SHP77 treated with DMSO at 0.1 percent for 48 hours (cell line): ENCODE measurements at regions not wholly inside any gene's neighbourhood (a gene's known extent, or its start where the extent isn't known, plus 50 kb on each side); places are given as distances from the start of the nearest gene placed in this dataset.

Experiments used
- DNase-seq: peaks from one replicate; lab custom pipeline; 2025; lab: John Stamatoyannopoulos, UW

DNA sequence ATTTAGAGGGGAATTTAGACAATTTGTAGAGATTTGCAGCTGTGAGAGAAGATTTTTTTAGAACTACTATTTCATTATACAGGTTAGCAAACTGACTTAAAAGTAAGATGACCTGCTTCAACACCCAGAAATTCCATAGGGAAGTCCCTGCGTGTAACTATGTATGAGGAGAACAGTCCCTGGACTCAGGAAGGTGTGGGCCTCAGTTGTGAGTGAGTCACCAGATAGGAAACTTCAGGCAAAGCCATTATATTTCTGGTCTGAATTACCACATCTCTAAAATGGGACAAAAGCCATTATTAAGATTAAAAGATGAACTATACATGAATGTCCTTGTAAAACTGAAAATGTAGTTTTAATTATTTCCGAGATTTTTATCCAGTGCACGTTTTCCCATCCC, 488.3 kb upstream of the GOLIM4 start:
- DNase-seq = no peak

DNA sequence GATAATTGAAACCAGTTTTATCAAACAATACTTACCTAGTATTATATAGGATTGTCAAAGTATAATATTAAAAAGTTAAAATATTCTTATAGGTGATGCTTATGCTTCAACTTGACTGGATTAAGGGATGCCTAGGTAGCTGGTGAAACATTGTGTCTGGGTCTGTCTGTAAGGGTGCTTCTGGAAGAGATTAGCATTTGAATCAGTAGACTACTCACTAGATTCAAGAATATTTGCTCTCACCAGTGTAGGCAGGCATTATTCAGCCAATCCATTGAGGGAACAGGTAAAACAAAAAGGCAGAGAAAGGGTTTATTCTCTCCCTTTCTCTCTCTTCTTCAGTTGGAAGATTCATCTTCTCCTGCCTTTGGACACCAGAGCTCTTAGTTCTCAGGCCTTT, 486.8 kb upstream of the GOLIM4 start:
- no peak for DNase-seq

DNA sequence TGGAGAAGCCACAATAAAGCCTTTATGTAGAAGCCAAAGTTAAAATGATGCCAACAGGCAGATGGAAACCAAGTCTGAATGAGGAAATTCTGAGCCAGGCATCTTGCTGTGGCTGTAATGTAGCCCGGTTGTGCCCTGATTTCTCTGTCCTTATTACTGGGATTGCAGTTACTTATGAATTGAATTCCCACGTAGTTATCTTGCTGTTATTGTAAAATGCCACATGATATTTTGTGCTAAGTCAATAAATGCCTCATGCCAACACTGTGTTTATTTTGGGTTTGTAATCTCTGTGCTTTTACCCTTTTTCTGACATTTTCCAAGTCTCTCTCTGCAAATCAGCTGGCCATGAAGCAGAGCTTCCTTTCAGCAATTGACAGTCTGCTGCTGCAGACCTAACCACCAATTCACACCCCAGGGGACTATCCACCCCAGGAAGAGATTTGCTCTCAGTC, 486.1 kb upstream of the GOLIM4 start:
- DNase-seq = no peak

DNA sequence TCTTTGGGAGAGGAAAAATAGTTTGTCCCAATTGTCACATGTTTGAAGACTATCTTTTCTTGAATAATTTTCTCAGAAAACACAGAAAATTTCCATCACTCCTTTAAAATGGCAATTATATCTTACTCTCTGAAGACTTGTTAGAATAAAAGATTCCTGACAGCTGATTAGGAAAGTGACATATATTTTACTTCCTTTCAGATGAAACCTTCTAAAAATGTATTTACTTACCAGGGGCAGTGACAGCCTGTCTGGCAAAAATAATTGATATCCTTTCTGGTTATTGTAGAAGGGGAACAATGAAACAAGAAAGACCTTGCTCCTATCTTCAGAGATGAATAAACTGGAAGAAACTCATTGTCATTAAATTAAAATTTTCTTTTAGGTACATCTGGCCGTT, 483.3 kb upstream of the GOLIM4 start:
- DNase-seq = no peak

DNA sequence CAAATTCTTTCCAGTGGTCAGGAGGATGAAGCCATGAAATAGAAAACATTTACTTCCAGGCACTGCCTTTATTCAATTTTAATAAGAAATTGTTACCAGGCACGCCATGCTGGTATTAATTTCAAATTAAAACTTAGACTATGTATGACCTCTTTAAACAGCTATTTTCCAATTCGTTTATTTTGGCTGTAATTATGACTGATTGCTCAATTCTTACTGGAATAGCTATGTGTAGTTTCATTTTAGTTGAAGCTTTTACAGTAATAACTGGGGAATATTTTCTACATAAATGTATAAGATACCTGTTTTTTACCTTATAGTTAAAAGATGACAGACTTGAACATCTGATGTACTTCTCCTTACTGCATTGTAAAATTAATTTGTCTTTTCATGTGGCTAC, 480.0 kb upstream of the GOLIM4 start:
- no peak for DNase-seq

DNA sequence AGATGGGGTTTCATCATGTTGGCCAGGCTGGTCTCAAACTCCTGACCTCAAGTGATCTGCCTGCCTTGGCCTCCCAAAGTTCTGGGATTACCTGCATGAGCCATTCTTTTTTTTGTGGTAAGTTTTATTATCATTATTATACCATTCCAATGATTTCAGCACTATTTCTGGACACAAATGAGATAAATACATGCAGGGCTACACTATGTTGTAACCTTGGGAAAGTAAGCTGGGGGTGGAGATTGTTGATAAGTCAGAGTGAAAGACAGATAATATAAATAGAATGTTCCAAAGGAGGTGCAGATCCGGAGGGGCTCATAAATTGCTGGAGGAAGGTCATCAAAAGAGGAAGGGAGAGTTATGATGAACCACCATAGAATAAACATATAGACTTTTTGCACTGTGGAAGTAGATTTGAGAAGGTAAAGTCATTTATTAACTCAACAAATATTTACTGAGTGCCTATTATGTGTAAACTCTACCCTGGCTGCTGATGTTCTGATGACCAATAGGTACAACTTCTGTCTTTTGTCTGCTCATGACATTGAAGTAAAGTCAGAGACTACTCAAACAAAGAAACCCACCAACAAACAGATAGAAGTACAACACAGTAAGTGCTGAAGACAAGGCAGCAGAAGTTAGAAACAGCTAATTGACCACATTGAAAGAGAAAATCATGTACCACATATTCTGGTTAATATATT, 478.9 kb upstream of the GOLIM4 start:
- no peak for DNase-seq

DNA sequence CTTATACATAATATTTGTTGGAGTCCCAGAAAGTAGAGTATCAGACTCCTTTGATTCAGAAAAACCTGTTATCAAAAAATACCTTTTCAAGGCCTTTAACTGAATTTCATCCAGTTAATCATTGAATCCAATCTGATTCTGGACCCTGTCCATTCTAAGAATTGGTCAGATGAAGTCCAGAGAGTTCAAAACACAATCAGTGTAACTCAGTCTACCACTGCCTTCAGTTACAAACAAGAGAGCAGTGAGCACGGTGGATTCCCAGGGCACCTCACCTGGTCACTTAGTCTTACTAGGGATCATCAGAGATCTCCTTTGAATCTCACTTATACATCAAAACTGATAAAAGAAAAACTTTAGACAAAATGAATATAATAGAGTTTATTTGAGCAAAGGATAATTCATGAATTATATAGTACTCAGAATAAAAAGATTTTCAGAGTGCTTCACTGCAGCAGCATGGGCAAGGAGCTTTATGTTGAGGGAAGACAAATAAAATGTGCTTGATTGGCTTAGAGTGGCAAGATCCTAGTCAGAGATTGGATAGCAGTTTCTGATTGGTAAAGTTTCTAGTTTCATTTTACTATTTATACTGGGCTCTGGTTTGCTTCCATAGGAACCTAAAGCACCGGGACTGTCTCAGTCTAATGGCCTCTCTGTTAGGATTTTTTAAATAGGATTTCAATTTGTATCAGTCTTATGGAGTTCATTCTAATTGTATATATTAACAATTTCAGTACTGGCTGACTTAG, 474.9 kb upstream of the GOLIM4 start:
- no peak for DNase-seq

DNA sequence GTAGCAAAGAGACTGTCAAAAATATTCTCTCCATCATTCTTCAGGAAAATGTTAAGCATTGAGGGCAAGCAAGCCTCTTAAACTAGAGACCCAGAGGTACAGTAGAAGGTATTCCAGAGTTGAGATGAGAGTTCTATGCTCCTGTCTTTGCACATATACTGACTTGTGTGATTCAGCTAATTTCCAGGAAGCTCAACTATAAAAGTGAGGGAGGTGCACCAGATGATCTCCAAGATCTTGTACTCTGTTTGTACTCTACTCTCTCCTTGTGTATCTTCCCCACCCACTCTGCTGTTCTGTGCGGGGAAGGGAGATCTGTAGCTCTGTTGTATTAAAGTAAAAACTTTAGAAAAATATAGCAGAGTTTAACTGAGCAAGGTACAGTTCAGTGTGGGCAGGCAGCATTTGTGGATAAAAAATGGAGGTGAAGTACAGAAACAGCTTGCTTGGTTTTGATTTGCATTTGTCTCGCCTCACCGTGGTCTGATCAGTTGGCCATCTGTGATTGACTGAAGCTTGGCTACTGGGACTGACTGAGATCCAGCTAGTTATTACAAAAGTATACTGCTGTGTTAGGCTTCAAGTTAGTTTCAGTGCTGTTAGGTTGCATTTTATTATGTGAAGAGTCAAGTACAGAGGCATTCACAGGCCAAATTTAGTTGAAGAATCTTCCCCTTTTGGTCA, 463.1 kb upstream of the GOLIM4 start:
- DNase-seq = no peak

DNA sequence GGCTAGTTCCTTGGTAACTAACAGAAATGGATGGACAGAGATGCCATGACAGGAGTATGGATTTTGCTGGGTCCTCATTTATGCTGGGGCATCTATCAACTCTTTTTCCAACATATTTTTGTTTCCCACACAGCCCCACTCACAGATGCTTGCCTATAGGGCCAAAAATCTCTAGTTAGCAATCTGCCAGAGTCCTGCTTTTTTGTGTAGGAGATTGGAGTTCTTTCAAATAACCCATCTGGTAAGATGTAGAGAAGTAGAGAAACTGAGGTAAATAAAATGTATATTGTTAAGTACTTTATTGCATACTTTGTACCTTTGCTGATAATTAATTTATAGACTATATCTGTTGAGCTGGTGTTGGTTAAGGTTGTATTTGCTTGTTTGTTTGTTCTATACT, 456.5 kb upstream of the GOLIM4 start:
- no peak for DNase-seq

DNA sequence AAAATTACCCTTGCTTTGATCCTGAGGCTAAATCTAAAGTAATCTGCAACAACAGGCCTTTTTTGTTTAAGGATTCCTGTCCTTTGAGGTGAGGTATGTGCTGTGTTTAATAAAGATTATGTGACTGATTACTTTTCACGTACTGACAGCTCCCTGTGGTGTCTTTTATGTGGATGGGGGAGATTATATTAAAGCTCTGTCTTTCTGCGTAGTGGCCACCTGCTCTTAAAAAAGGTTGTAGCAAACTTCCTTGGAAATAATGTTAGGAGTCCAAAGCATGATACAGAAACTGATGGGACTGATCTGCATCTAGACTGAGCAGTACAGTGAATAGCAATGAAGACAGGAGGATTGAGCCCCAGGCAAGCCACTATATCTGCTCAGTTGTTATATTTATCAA, 453.0 kb upstream of the GOLIM4 start:
- DNase-seq = no peak

DNA sequence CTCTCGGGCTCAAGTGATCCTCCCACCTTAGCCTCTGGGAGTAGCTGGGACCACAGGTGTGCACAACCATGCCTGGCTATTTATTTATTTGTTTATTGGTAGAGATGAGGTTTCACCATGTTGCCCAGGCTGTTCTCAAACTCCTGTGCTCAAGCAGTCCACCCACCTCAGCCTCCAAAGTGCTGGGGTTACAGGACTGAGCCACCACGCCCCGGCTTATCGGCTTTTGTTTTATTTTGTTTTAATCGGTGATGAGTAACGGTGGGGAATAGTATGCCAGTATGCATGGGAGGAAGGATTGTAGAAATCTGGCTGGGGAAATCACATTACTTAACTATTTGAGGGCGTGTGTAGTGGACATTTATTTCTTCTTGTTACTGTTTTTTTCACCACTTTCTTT, 451.0 kb upstream of the GOLIM4 start:
- DNase-seq = no peak

DNA sequence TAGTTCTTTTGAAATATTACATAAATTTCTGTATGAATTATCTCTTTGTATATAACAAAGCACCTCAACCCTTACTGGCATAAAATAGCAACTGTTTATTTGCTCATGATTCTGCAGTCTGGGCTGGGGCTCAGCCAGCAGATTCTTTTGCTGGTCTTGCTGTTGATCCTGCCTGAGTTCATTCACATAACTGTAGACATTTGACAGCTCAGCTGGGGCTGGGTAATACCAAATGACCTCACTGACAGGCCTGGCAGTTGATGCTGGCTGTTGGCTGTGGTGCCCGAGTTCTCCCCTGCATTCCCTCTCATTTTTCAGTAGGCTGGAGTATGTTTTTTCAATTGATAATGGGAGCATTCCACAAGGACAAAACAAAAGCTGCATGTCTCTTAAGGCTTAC, 449.9 kb upstream of the GOLIM4 start:
- no peak for DNase-seq

DNA sequence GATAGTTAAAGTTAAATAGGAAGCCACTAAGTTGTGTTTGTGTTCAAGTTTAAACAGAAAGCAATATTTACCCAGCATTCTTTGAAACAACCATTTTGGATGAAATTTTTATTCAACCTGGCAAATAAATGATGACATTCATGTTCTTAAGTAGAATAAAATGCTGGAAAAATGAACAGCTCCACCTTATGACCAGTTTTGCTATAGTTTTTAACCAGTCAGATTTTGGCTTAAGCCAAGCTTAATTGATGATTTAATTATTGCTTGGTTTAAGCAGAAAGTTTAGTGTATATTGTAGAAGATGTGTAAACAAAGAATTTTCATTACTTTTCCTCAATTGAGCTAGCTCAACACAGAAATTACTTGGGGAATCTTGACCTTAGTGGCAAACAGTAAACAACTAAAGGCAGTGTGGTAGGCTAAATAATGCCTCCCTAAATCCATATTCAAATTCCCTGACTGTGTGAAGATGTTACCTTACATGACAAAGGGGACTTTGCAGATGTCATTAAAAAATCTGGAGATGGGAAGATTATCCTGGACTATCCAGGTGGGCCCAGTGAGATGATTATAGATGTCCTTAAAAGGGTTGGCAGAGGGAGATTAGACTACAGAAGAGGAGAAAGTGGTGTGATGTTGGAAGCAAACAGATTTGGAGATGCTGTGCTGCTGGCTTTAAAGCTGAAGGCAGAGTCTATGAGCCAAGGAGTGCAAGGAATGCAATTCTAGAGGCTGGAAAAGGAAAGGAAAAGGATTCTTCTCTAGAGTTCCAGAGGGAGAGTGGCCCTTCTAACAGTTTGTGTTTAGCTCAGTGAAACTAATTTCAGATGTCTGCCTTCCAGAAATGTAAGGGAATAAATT, 448.6 kb upstream of the GOLIM4 start:
- no peak for DNase-seq

DNA sequence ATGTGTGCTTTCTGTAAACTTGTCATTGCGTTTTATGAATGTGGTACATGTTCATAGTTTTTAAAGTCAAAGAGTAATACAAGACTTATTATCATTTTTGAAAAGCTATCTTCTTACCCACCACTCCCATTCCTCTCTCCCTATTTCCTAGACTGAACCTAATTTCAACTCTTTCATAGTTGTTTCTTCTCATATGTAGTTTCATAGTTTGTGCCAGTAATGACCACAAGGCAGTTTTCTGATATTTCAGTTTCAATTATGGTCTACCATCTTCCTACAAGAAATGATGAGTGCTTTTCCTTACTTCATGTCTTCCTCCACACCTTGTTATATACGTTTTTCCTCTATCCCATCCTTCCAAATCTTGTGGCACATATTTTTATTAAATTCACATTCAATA, 445.0 kb upstream of the GOLIM4 start:
- DNase-seq = no peak

DNA sequence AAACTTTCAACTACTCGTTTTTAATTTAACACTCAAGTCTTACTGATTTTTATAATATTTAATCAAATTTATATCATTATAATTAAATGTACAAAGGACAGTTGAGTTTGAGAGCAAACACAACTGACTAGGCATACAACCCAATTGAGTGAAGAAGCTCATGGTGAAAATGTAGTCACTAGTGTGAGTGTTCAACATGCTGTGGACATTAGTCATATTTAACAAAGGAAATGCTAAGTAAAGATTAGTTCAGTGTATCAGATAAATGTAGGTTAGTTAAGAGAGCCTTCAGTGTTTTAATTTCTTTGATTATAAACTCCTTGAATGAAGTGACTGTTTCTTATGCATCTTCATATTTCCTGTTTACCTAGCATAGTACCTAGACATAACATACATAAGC, 444.2 kb upstream of the GOLIM4 start:
- DNase-seq = no peak

DNA sequence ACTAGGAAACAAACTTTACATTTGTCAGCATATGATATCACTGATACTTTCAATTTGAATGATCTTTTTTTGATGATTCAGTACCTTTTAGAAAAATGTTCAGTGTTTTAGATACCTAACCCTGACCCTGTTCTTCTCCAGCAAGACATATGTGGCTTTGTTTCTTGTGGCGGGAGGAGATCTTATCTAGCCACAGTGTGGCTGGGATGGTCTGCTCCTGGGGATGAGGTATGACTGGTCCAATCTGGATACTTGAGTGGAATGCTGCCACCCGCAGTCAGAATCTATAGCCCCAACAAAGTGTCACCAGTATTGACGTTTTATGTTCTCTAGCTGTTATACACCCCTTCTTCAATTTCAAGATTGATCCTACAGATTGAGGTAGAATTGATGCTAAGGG, 439.0 kb upstream of the GOLIM4 start:
- no peak for DNase-seq

DNA sequence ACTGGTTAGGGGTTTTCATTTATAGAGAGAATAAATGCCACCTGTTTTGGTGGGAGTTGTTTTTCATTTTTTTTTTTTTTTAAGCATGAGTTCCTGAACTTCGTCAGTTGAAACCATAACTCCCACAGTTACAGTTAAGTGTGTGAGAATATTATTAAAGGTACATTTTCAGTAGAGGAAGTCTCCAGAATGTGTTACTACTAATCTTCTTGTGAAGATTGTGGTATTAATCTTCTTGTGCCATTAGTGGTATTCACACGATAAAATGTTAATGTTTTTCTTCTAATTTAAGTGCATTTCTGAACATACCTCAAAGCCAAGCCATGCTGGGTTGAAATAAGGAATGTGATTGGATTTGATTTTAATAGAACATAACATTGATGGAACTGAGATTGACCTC, 437.9 kb upstream of the GOLIM4 start:
- DNase-seq = no peak

DNA sequence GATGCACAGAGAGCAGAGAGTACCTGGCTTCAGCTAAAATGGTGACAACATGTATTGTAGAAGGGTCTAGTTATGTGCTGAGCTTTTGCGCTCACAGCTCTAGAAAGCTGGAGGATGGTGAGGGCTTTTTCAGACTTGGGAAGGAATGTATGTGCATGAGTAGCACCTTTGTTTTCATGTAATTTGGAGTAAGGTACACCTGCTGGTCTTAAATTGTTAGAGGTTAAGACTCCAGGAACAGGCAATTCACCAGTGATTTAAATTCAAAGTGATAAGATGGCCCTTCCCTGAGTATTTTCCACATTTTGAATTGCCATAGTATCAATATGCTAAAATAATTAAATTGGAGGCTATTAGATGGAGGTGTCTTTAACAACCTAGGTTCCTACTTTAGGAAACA, 436.4 kb upstream of the GOLIM4 start:
- DNase-seq = no peak

DNA sequence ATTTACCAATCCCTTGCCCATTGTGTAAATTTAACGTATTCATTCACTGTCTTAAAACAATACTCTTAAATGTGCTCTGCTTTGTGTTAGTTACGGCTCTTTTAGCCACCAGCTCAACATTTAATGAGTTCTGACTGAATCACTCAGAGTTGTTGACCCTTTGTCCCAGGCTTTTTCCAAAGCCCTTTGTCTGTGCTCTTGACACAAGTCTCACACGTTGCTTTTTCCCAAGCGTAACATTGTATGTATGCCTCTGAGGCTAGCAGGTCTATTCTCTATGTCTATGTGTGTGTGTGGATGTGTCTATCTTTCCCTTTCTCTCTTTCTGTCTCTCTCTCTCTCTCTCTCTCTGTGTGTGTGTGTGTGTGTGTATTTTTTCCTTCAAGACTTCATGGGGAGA, 435.4 kb upstream of the GOLIM4 start:
- DNase-seq = no peak

DNA sequence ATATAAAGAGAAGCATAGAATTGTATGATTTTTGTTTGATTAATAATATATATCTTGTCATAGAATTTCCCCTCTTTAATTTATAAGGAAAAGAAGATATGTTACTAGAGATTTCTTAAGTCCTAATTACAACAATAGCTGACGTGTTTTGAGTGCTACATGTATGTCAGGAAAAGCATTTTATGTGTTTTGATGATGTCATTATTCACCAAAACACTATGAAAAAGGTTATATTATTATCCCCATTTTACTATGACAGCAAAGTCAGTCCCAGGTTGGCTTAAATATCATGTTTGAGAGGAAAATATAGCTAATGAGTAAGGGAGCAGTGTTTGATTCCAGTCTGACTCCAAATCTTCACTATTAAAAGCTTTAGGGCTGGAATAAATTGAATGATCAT, 428.4 kb upstream of the GOLIM4 start:
- no peak for DNase-seq

DNA sequence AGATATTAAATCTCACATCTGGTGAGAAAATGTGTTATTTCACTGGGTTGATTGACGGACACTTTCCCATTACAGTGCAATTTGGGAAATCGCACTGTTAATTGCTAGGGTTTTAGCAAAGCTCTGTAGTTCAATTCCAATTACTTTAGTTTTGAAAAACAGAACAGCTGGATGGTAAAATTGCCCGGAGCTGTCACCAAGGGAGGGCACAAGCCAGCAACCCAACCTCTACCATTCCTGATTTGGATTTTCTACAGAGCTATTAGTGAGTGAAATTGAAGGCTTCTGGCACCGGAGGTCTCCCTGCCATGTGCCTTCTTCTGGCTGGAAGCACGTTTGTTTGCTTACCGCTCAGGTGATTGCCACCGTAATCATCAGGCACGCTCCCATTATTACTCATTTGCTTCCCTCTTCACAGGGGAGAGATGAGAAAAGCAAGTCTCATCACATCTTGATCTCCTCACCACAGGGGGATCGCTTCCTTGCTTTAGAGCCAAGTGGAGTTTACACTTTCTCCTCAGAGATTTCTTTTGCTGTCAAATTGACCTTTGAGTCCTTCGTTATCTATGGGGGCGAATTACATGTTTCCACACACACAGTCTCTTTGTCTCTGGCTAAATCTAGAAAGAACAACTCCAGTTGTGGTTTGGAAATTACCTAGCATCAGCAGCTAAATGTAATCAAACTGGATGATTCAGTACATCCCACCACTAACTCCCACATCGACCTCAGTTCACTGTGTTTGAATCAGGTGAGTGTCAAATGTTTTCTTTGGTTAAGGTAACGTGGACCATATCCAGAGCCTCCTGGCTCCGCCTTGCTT, 421.7 kb upstream of the GOLIM4 start:
- no peak for DNase-seq
